A549 (cell line): ENCODE measurements at regions not wholly inside any gene's neighbourhood (a gene's known extent, or its start where the extent isn't known, plus 50 kb on each side); places are given as distances from the start of the nearest gene placed in this dataset.

Source experiments
- CBX2 ChIP-seq: fragments of 200-600 bp; sonication (generic); IDR thresholded peaks from 2 replicates; pipeline ENCODE4 v1.6.1; 2016; ENCODE audit warnings: low read depth, mild to moderate bottlenecking, borderline replicate concordance
- CTCF ChIP-seq: fragments of >200 bp; sonication (Bioruptor Twin); formaldehyde crosslinking; IDR thresholded peaks from 3 replicates; pipeline ENCODE4 v1.5.1; 2016
- ELK1 ChIP-seq: fragments of 150-350 bp; IDR thresholded peaks from 2 replicates; pipeline ENCODE4 v1.6.1; 2014; ENCODE audit warnings: low read depth, mild to moderate bottlenecking, low read length
- EP300 ChIP-seq, 2 experiments: fragments of >200 bp; sonication (Bioruptor Twin); formaldehyde crosslinking; IDR thresholded peaks; 2 replicates in 1 of 2; 3 replicates in 1 of 2; pipeline ENCODE4 v1.6.1; 2016 to 2017
- HES2 ChIP-seq: fragments of >200 bp; sonication (Bioruptor Twin); formaldehyde crosslinking; IDR thresholded peaks from 2 replicates; pipeline ENCODE4 v1.6.1; 2016
- MAX ChIP-seq: IDR thresholded peaks from 2 replicates; pipeline ENCODE4 v1.6.1; 2012
- MYC ChIP-seq: IDR thresholded peaks from 2 replicates; pipeline ENCODE4 v1.6.1; 2012; ENCODE audit warnings: mild to moderate bottlenecking, inconsistent platforms, low read length, improper control_type of control experiment, borderline replicate concordance
- POLR2A ChIP-seq: IDR thresholded peaks from 2 replicates; pipeline ENCODE4 v1.6.1; 2012; ENCODE audit warnings: mild to moderate bottlenecking, low read length
- RFX5 ChIP-seq: fragments of 450-650 bp; IDR thresholded peaks from 2 replicates; pipeline ENCODE4 v1.7.1; 2014; ENCODE audit warnings: antibody characterized with exemption, mild to moderate bottlenecking, moderate library complexity
- RNF2 ChIP-seq: fragments of 200-600 bp; sonication (generic); IDR thresholded peaks from 2 replicates; pipeline ENCODE4 v1.6.1; 2016; ENCODE audit warnings: low read depth, mild to moderate bottlenecking, antibody characterized with exemption, moderate library complexity, borderline replicate concordance

- TF ChIP-seq CBX2 (no peak), MAX (no peak), RNF2 (no peak), CTCF (no peak), RFX5 (no peak), EP300 (IDR thresholded peaks at IDR 0.05) (no peak), POLR2A (no peak), MYC (no peak), ELK1 (no peak), HES2 (no peak)
Measured at GRCh38 chr13:40338217-40338616, 328.2 kb downstream of the FOXO1 start.
